ENCODE measurements at regions not wholly inside any gene's neighbourhood (a gene's known extent, or its start where the extent isn't known, plus 50 kb on each side); places are given as distances from the start of the nearest gene placed in this dataset.
A peak's percentile ranks its signal among the peaks of the same experiment; 100 is the strongest.

DNA sequence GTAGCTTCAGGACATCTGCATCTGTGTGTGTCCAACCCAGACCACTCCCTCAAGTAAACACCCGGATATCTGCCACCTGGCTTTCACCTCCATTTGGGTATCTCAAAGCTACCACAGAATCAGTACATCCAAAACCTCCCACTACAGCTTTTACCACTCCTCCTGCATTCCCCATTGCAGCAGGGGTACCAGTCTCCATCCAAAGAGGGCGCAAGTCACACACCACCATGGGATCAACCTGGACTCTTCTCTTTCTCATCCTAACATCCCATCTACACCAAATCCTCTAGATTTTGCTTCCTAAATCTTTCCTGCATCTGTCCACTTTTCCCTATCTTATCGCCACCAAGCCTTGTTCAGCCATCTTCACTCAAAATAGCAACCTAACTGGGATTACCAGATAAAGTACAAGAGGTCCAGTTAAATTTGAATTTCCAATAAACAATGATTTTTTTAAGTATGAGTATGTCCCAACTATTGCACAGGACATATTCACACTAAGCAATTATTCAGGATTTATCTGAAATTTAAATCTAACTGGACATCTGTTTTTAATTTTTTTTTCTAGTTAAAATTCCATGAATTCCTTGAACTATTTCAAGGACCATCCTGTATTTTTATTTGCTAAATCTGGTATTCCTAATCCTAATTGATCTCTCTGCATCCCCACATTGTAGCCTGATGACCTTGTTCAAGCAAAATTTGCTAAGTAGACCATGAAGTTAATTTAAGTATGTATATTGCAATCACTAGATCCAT is 164.3 kb upstream of the MLN start:
- Histone ChIP-seq H3K36me3 (no peaks in the 10 kb centered on the region), H3K27me3 (no peaks in the 10 kb centered on the region), H3K27ac (no peak overlapping the region), H3K4me1 (ENCODE audit: low read depth) (no peaks in the 10 kb centered on the region), H3K9me3 (ENCODE audit: low read depth) (no peaks in the 10 kb centered on the region), H3K4me3 (no peak overlapping the region)
- TF ChIP-seq, protein P1, sequence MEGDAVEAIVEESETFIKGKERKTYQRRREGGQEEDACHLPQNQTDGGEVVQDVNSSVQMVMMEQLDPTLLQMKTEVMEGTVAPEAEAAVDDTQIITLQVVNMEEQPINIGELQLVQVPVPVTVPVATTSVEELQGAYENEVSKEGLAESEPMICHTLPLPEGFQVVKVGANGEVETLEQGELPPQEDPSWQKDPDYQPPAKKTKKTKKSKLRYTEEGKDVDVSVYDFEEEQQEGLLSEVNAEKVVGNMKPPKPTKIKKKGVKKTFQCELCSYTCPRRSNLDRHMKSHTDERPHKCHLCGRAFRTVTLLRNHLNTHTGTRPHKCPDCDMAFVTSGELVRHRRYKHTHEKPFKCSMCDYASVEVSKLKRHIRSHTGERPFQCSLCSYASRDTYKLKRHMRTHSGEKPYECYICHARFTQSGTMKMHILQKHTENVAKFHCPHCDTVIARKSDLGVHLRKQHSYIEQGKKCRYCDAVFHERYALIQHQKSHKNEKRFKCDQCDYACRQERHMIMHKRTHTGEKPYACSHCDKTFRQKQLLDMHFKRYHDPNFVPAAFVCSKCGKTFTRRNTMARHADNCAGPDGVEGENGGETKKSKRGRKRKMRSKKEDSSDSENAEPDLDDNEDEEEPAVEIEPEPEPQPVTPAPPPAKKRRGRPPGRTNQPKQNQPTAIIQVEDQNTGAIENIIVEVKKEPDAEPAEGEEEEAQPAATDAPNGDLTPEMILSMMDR (IDR thresholded peaks at IDR 0.05; ENCODE audit: low read depth, low read length) = peak; percentile 36
- DNase-seq (ENCODE audit: low read depth in 1 of 2, low spot score in 1 of 2) = peak; percentile 11 to 36

DNA sequence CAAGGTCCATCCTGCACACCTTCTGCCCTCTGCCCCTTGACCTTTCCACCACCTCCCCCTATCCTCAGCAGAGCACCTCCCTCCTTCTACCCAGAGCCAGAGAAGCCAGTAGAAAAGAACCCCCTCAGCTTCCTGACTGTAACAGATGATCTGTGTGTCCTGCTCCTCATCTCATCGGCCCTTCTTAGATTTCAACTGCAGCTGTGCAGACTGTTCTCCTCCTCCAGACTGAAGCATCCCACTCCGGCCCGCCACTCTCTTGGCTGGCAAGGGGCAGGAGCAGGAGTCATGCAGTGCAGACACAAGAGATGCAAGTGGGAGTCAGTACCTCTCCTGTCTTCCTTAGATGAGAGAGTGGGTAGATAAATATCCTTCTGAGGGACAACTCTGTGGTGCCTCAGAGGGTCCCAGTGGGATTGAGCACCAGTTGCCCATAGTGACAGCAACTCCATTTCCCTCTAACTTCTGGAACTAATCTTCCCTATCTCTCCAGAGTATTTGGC is 163.5 kb upstream of the MLN start:
- TF ChIP-seq, protein P1 (IDR thresholded peaks at IDR 0.05; ENCODE audit: low read depth, low read length) = no peak
- H3K36me3 ChIP-seq = no peaks in the 10 kb centered on the region
- DNase-seq (ENCODE audit: low read depth in 1 of 2, low spot score in 1 of 2) = no peak

DNA sequence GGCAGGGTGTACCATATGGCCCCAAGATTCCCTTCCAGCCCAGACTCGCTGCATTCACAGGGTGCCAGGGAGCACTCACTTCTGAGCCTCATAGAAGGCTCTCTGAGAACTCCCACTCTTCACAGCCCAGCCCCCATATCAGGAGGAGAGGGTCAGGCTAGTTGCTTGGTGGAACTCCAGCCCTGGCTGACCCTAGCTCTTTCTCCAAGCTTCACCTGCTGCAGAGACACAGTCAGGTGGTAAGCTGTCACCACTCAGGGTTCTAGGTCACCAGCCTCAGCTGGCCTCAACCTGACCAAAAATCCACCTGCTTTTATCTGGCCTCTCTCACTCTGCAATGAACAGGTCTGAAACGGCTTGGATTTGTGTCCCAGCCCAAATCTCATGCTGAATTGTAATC is 162.7 kb upstream of the MLN start:
- H3K36me3 ChIP-seq = no peaks in the 10 kb centered on the region
- no peak overlapping the region for H3K27ac ChIP-seq
- no peaks in the 10 kb centered on the region for H3K27me3 ChIP-seq
- DNase-seq (ENCODE audit: low read depth in 1 of 2, low spot score in 1 of 2) = no peak
- TF ChIP-seq, protein P1 (IDR thresholded peaks at IDR 0.05; ENCODE audit: low read depth, low read length) = no peak
- no peaks in the 10 kb centered on the region for H3K4me1 ChIP-seq (ENCODE audit: low read depth)
- H3K9me3 ChIP-seq (ENCODE audit: low read depth) = no peaks in the 10 kb centered on the region
- H3K4me3 ChIP-seq = no peak overlapping the region

More for the DNA sequence above, 163.5 kb upstream of the MLN start:
- no peak overlapping the region for H3K4me3 ChIP-seq
- no peak overlapping the region for H3K27ac ChIP-seq
- no peaks in the 10 kb centered on the region for H3K27me3 ChIP-seq
- H3K4me1 ChIP-seq (ENCODE audit: low read depth) = no peaks in the 10 kb centered on the region
- H3K9me3 ChIP-seq (ENCODE audit: low read depth) = no peaks in the 10 kb centered on the region

DNA sequence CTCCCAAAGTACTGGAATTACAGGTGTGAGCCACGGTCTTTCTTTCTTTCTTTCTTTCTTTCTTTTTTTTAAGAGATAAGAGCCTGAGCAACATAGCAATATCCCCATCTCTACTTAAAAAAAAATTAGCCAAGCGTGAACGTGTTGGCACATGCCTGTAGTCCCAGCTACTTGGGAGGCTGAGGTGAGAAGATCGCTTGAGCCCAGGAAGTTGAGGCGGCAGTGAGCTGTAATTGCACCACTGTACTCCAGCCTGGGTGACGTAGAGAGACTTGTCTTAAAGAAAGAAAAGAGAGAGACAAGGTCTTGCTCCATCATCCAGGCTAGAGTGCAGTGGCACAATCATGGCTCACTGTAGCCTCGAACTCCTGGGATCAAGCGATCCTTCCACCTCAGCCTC is 162.0 kb upstream of the MLN start:
- no peaks in the 10 kb centered on the region for H3K4me1 ChIP-seq (ENCODE audit: low read depth)
- TF ChIP-seq, protein P1 (IDR thresholded peaks at IDR 0.05; ENCODE audit: low read depth, low read length) = no peak
- no peaks in the 10 kb centered on the region for H3K36me3 ChIP-seq
- H3K27ac ChIP-seq = no peak overlapping the region
- no peaks in the 10 kb centered on the region for H3K9me3 ChIP-seq (ENCODE audit: low read depth)
- no peaks in the 10 kb centered on the region for H3K27me3 ChIP-seq
- DNase-seq (ENCODE audit: low read depth in 1 of 2, low spot score in 1 of 2) = no peak
- H3K4me3 ChIP-seq = no peak overlapping the region

DNA sequence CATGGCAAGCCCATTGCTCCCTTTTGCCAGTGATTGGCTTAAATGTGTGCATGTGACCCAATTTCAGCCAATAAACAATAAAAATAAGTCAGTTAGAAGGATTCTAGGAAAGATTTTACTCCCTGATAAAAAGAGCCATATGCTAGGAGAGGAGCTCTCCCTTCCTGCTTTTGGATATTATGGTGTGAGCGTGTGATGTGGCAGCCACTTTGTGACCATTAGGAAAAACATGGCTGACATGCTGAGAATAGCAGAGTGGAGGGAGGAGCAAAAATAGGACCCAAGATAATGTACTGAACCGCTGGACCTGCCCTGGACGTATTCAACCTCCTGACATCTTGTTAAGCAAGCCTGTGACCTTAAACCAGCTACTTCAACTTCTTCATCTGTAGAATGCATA is 160.6 kb upstream of the MLN start:
- Histone ChIP-seq H3K4me1 (ENCODE audit: low read depth) (no peaks in the 10 kb centered on the region), H3K36me3 (no peaks in the 10 kb centered on the region), H3K4me3 (no peak overlapping the region), H3K27me3 (no peaks in the 10 kb centered on the region), H3K27ac (no peak overlapping the region), H3K9me3 (ENCODE audit: low read depth) (no peaks in the 10 kb centered on the region)
- DNase-seq (ENCODE audit: low read depth in 1 of 2, low spot score in 1 of 2) = no peak
- TF ChIP-seq, protein P1 (IDR thresholded peaks at IDR 0.05; ENCODE audit: low read depth, low read length) = no peak
